Activated CD8-positive, alpha-beta memory T cell treated with anti-CD3 and anti-CD28 coated beads, Interleukin-2, amount 10 ng/mL, durations not matched to agents 7 days and 5 days (primary cell): ENCODE measurements at regions not wholly inside any gene's neighbourhood (a gene's known extent, or its start where the extent isn't known, plus 50 kb on each side); places are given as distances from the start of the nearest gene placed in this dataset.
"Not testable (repeated sequence)": the region's sequence is repeated elsewhere in the genome, so short reads cannot be mapped to it uniquely, and the experiment has no call there.

Experiments used
- ATAC-seq: fragments of 150-1000 bp; cut with Tn5 transposase; one replicate; pipeline ENCODE4 v1.10.0; 2021; ENCODE audit warnings: moderate library complexity
- CTCF ChIA-PET: fragments of 350-600 bp; sonication (Branson Sonifier 250); formaldehyde crosslinking; loops from one replicate; lab custom pipeline; 2021; ENCODE audit warnings: antibody characterized with exemption; lab: Charles Lee
- DNase-seq: peaks from one replicate; pipeline ENCODE4 v3.0.0-alpha.2; 2020
- H3K27ac Mint-ChIP-seq: one replicate; pipeline ENCODE4 v1.8.0; 2021; ENCODE audit warnings: mild to moderate bottlenecking, mixed read lengths
- H3K27me3 Mint-ChIP-seq: one replicate; pipeline ENCODE4 v1.8.0; 2021; ENCODE audit warnings: mixed read lengths
- H3K36me3 Mint-ChIP-seq: one replicate; pipeline ENCODE4 v1.8.0; 2021; ENCODE audit warnings: mild to moderate bottlenecking, mixed read lengths
- H3K4me1 Mint-ChIP-seq: one replicate; pipeline ENCODE4 v1.8.0; 2021; ENCODE audit warnings: mixed read lengths
- H3K4me3 Mint-ChIP-seq: one replicate; pipeline ENCODE4 v1.8.0; 2021; ENCODE audit warnings: mild to moderate bottlenecking, moderate library complexity, mixed read lengths
- H3K9me3 Mint-ChIP-seq: one replicate; pipeline ENCODE4 v1.8.0; 2022; ENCODE audit warnings: low read depth, mixed read lengths

DNA sequence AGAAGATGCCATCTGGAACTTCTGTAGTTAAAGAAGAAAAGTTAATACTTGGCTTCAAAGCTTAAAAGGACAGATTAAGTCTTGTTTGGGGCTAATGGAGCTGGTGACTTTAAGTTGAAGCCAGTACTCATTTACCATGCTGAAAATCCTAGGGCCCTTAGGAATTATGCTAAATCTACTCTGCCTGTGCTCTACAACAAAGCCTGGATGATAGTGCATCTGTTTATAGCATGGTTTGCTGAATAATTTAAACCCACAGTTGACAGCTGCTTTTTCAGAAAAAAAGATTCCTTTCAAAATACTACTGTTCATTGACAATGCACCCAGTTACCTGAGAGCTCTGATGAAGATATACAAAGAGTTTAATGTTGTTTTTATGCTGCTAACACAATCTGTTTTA is 393.5 kb downstream of the MAT2B start:
- Mint-ChIP-seq H3K4me3 (no peak overlapping the region), H3K4me1 (no peaks in the 10 kb centered on the region), H3K36me3 (no peaks in the 10 kb centered on the region), H3K27ac (no peak overlapping the region), H3K9me3 (peaks cover 6% of the 10 kb centered on the region), H3K27me3 (no peaks in the 10 kb centered on the region)
- DNase-seq (no peak), ATAC-seq (no peak)
- CTCF ChIA-PET: no interaction called here

DNA sequence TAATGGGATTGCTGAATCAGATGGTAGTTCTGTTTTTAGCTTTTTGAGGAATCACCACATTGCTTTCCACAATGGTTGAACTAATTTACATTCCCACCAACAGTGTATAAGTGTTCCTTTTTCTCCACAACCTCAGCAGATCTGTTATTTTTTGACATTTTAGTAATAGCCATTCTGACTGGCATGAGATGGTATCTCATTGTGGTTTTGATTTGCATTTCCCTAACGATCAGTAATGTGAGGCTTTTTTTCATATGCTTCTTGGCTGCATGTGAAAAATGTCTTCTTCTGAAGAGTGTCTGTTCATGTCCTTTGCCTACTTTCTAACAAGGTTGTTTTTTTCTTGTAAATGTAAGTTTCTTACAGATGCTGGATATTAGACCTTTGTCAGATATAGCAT is 402.4 kb downstream of the MAT2B start:
- H3K4me3 Mint-ChIP-seq, ATAC-seq, CTCF ChIA-PET, DNase-seq, H3K36me3 Mint-ChIP-seq, H3K9me3 Mint-ChIP-seq, H3K4me1 Mint-ChIP-seq, H3K27me3 Mint-ChIP-seq, H3K27ac Mint-ChIP-seq: not testable (repeated sequence)

DNA sequence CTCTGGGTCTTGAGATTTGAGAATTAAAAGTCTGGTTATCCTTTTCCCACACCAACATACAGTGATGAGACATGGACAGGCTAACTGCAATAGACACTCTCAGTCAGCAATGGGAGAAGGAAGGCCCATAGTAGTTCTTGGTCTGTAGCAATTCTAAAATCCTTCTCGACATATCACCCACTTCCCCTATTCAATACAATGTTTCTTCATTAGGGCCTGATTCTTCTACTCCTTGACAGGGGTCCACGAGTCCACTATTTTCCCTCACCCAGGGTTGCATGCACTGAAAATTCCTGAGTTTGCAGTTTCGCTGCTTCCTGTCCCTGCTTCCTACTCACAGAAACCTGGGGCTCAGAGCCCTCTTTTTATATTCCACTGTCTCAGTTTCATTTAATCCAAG is 402.8 kb downstream of the MAT2B start:
- no peak for DNase-seq
- no peak for ATAC-seq
- H3K27me3 Mint-ChIP-seq: no peaks in the 10 kb centered on the region
- H3K27ac Mint-ChIP-seq: no peak overlapping the region
- H3K9me3 Mint-ChIP-seq: peaks cover 2% of the 10 kb centered on the region
- H3K36me3 Mint-ChIP-seq: no peaks in the 10 kb centered on the region
- CTCF ChIA-PET: no interaction called here
- no peaks in the 10 kb centered on the region for H3K4me1 Mint-ChIP-seq
- no peak overlapping the region for H3K4me3 Mint-ChIP-seq

DNA sequence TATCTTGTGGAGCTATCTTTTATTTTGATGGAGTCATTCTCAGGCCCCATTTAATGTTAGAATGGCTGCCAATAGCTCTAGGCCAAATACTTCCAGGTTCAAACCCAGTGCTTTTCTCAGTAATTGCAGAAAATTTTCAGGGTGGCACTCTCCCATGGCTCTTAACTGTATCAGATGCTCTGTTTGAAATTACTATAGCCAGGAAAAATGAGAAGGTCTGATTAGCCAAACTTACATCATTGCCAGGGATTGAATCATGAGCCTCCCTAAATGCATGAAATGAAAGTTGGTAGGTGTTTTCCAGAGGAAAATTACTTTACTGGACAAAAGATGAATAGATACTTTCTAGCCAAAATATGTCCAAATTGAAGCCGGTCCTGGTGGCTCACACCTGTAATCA is 404.8 kb downstream of the MAT2B start:
- Mint-ChIP-seq H3K9me3 (peaks cover 2% of the 10 kb centered on the region), H3K4me1 (no peaks in the 10 kb centered on the region), H3K27ac (no peak overlapping the region), H3K36me3 (no peaks in the 10 kb centered on the region), H3K4me3 (no peak overlapping the region), H3K27me3 (no peaks in the 10 kb centered on the region)
- CTCF ChIA-PET: no interaction called here
- DNase-seq: no peak
- ATAC-seq: no peak

DNA sequence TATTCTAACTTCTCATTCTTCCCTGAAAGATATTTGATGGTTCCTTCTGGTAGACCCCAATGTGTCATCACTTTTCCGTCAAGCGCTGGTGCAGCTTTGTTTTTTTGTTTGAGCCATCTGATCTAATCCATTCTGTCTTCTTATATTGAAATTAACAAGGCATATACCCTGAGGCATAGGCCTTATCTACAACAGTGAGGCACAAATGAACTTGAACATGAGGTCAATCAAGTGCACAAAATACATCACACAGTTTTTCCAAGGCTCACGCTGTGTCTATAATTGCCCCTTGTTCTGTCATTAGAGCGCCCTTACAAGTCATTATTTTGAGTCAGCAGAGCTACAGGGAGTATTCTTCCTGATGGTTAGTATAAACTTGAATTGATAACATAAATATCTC is 406.6 kb downstream of the MAT2B start:
- H3K27me3 Mint-ChIP-seq: no peaks in the 10 kb centered on the region
- peaks cover 2% of the 10 kb centered on the region for H3K4me1 Mint-ChIP-seq
- H3K4me3 Mint-ChIP-seq: no peak overlapping the region
- CTCF ChIA-PET: no interaction called here
- DNase-seq: no peak
- H3K9me3 Mint-ChIP-seq: peaks cover 2% of the 10 kb centered on the region
- no peak for ATAC-seq
- no peaks in the 10 kb centered on the region for H3K36me3 Mint-ChIP-seq
- no peak overlapping the region for H3K27ac Mint-ChIP-seq

DNA sequence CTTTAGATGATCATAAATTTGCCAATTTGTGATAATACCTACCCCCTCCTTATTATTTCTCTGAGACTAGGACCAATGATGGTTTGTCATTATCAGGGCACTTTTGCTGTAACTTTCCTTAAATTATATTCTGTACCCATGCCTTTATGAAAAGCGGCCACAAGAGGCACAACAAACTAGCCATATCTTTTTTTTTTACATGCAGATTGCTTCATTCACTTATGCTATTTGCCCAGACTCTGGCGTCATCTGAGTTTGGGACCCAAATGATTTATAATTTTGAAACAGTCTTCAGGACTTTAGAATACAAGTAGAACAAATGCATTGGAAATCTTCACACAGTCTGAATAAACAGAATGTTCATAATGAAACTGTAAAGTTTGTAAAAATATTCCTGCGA is 408.1 kb downstream of the MAT2B start:
- ATAC-seq: no peak
- H3K27ac Mint-ChIP-seq: no peak overlapping the region
- CTCF ChIA-PET: no interaction called here
- H3K27me3 Mint-ChIP-seq: no peaks in the 10 kb centered on the region
- no peak overlapping the region for H3K4me3 Mint-ChIP-seq
- no peaks in the 10 kb centered on the region for H3K9me3 Mint-ChIP-seq
- no peak for DNase-seq
- peaks cover 2% of the 10 kb centered on the region for H3K4me1 Mint-ChIP-seq
- no peaks in the 10 kb centered on the region for H3K36me3 Mint-ChIP-seq

DNA sequence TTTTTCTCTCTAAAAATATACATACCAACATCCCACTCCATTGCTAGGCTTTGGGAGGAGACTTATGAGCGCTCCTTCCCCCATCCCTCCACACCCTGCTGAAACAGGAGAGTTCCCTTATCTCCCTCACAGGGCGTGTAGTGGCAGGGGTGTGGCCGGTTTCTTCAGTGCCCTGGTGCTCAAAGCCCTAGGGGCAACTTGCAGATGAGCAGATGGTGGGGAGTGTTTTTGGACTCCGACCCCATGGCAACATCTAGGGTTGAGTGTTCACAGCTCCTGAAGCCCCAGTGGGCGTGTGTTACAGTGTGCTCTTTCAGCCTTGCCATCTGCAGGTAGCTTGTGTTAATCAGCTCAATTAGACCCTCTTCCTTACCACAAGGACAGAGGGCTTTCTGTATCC is 409.5 kb downstream of the MAT2B start:
- ATAC-seq (no peak), DNase-seq (no peak)
- H3K27me3 Mint-ChIP-seq: no peaks in the 10 kb centered on the region
- H3K27ac Mint-ChIP-seq: no peak overlapping the region
- H3K4me1 Mint-ChIP-seq: peaks cover 2% of the 10 kb centered on the region
- CTCF ChIA-PET: no interaction called here
- no peaks in the 10 kb centered on the region for H3K9me3 Mint-ChIP-seq
- H3K4me3 Mint-ChIP-seq: no peak overlapping the region
- no peaks in the 10 kb centered on the region for H3K36me3 Mint-ChIP-seq

DNA sequence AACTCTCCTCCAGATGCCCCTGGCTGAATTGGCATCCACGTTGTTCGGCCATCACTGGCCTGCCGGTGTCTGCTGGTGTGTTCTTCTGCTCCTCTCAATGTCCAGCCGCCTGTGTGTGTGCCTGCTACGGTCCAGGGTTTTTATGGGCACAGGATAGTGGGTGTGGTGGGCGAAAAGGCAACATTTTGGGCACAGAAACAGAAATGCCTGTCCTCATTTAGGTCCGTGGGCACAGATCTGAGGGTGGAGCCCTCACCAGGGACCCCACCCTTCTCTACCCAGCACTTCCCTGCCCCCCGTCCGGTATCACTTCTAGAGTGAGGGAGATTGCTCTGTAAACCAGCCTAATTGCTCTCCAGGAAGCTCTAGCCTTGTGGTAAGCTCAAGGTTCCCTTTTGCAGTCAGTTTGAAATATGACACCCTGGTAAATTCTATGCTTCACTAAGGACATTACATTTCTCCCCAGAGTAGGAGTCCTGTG is 410.1 kb downstream of the MAT2B start:
- Mint-ChIP-seq H3K9me3 (no peaks in the 10 kb centered on the region), H3K4me1 (peaks cover 2% of the 10 kb centered on the region), H3K27ac (no peak overlapping the region), H3K36me3 (no peaks in the 10 kb centered on the region), H3K27me3 (no peaks in the 10 kb centered on the region), H3K4me3 (no peak overlapping the region)
- ATAC-seq (no peak), DNase-seq (no peak)
- CTCF ChIA-PET: no interaction called here

DNA sequence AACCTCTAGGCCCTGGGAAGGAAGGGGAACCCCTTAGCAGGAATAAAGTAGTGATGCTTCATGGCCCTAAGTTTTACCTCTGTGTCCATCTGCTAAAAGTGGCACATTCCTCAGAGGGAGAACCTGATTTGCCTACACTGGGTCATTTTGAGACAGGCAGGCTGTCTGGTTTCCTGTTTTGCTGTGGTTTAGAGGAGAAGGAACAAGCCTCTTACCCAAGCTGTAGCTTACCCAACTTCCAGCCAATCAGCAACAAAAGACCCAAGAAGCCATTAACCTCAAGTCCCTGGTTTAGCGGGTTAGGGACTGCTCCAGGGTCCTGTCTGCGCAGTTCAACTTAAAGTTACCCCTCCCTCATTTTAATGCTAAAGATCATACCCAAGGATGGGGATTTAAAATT is 411.0 kb downstream of the MAT2B start:
- ATAC-seq: no peak
- Mint-ChIP-seq H3K27me3 (no peaks in the 10 kb centered on the region), H3K4me3 (no peak overlapping the region), H3K27ac (no peak overlapping the region), H3K36me3 (no peaks in the 10 kb centered on the region), H3K4me1 (peaks cover 2% of the 10 kb centered on the region), H3K9me3 (no peaks in the 10 kb centered on the region)
- CTCF ChIA-PET: no interaction called here
- no peak for DNase-seq

DNA sequence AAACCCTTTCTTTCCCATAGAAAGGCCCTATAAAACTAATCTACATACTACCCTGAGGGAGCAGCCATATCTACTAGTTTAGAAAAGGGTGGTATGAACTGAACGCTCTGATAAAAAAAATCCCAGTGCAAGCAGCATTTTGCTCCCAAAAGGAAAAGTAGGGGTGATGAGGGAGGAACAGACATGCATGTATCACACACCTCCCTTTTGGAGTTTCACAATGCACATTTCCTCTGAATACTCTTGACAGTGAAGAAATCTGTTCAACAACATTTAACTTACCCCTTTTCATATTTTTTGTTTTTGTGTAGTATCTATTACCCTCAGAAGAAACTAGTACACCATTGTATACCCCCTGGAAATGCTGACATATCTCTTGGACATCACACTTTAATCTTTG is 411.4 kb downstream of the MAT2B start:
- no peaks in the 10 kb centered on the region for H3K9me3 Mint-ChIP-seq
- CTCF ChIA-PET: no interaction called here
- no peak overlapping the region for H3K4me3 Mint-ChIP-seq
- ATAC-seq: no peak
- no peaks in the 10 kb centered on the region for H3K27me3 Mint-ChIP-seq
- no peak overlapping the region for H3K27ac Mint-ChIP-seq
- no peaks in the 10 kb centered on the region for H3K36me3 Mint-ChIP-seq
- DNase-seq: no peak
- H3K4me1 Mint-ChIP-seq: peaks cover 2% of the 10 kb centered on the region

DNA sequence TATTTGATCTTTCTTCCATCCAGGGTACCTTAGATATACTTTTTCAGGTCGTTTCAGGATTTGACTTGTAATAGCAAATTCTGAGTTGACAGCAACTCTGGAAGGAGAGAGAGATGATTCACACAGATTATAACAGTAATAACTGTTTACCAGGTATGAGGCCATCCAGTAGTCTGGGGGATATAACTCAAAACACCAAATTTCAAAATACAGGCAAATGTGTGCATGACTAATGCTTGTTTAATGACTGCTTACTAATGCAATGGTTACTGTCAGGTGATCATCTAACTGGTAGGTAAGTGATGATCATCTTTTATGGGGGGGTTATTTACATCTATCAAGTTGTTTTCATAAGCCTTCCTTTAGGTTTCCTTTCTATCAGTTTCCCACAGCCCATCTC is 412.3 kb downstream of the MAT2B start:
- H3K4me3 Mint-ChIP-seq: no peak overlapping the region
- no peak for ATAC-seq
- no peak overlapping the region for H3K27ac Mint-ChIP-seq
- H3K9me3 Mint-ChIP-seq: no peaks in the 10 kb centered on the region
- no peaks in the 10 kb centered on the region for H3K36me3 Mint-ChIP-seq
- DNase-seq: no peak
- H3K27me3 Mint-ChIP-seq: no peaks in the 10 kb centered on the region
- CTCF ChIA-PET: no interaction called here
- H3K4me1 Mint-ChIP-seq: peaks cover 2% of the 10 kb centered on the region

DNA sequence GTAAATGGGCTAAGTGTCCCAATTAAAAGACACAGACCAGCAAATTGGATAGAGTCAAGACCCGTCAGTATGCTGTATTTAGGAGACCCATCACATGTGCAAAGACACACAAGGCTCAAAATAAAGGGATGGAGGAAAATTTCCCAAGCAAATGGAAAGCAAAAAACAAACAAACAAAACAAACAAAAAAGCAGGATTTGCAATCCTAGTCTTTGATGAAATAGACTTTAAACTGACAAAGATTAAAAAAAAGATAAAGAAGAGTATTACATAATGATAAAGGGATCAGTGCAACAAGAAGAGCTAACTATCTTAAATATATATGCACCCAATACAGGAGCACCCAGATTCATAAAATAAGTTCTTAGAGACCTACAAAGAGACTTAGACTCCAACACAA is 429.6 kb downstream of the MAT2B start:
- H3K9me3 Mint-ChIP-seq, H3K36me3 Mint-ChIP-seq, H3K27me3 Mint-ChIP-seq, H3K27ac Mint-ChIP-seq, DNase-seq, ATAC-seq, CTCF ChIA-PET, H3K4me3 Mint-ChIP-seq, H3K4me1 Mint-ChIP-seq: not testable (repeated sequence)

DNA sequence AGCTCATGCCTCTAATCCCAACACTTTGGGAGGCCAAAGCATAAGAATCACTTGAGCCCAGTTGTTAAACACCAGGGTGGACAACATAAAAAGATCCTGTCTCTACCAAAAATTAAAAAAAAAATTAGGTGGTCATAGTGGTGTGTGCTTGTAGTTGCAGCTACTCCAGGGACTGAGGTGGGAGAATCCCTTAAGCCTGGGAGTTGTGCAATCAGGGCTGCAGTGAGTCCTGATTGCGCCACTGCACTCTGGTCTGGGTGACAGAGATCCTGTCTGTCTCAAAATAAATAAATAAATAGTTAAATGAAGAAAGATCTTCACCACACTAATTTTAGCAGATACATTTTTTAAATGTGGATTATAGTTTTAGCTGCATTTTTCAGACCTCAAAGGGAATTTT is 433.2 kb downstream of the MAT2B start:
- H3K9me3 Mint-ChIP-seq: peaks cover 4% of the 10 kb centered on the region
- no peak overlapping the region for H3K27ac Mint-ChIP-seq
- H3K36me3 Mint-ChIP-seq: no peaks in the 10 kb centered on the region
- H3K4me1 Mint-ChIP-seq: no peaks in the 10 kb centered on the region
- DNase-seq (no peak), ATAC-seq (no peak)
- H3K4me3 Mint-ChIP-seq: no peak overlapping the region
- no peaks in the 10 kb centered on the region for H3K27me3 Mint-ChIP-seq
- CTCF ChIA-PET: no interaction called here

DNA sequence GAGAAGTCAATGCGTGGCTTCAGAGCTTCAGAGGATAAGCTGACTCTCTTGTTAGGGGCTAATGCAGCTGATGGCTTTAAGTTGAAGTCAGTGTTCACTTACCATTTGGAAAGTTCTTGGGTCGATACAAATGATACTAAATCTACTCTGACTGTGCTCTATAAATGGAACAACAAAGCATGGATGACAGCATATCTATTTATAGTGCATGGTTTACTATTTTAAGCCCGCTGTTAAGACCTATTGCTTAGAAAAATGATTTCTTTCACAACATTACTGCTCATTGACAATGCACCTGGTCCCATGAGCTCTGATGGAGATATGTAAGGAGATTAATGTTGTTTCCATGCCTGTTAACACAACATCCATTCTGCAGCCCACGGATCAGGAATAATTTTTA is 435.7 kb downstream of the MAT2B start:
- DNase-seq (no peak), ATAC-seq (no peak)
- CTCF ChIA-PET: no interaction called here
- no peaks in the 10 kb centered on the region for H3K36me3 Mint-ChIP-seq
- peaks cover 2% of the 10 kb centered on the region for H3K9me3 Mint-ChIP-seq
- no peak overlapping the region for H3K4me3 Mint-ChIP-seq
- no peaks in the 10 kb centered on the region for H3K27me3 Mint-ChIP-seq
- no peaks in the 10 kb centered on the region for H3K4me1 Mint-ChIP-seq
- H3K27ac Mint-ChIP-seq: no peak overlapping the region

DNA sequence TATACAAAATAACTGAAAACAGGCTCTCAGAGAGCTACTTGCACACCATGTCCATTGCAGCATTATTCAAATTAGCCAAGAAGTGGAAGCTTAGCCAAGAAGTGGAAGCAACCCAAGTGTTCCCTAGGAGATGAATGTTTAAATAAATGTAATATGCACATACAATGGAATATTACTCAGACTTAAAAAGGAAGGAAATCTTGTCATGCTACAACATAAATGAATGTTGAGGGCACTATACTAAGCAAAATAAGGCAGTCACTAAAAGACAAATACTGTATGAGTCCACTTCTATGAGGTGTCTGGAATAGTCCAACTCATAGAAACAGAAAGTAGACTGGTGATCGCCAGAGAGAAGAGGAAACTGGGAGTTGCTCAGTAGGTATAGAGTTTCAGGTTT is 438.1 kb downstream of the MAT2B start:
- H3K9me3 Mint-ChIP-seq: no peaks in the 10 kb centered on the region
- no peaks in the 10 kb centered on the region for H3K36me3 Mint-ChIP-seq

More for the DNA sequence above, 438.1 kb downstream of the MAT2B start:
- DNase-seq: no peak
- ATAC-seq: no peak
- Mint-ChIP-seq H3K27ac (no peak overlapping the region), H3K27me3 (no peaks in the 10 kb centered on the region), H3K4me3 (no peak overlapping the region), H3K4me1 (no peaks in the 10 kb centered on the region)
- CTCF ChIA-PET: no interaction called here
